ENCODE measurements at regions not wholly inside any gene's neighbourhood (a gene's known extent, or its start where the extent isn't known, plus 50 kb on each side); places are given as distances from the start of the nearest gene placed in this dataset.
"Not testable (repeated sequence)": the region's sequence is repeated elsewhere in the genome, so short reads cannot be mapped to it uniquely, and the experiment has no call there.

DNA sequence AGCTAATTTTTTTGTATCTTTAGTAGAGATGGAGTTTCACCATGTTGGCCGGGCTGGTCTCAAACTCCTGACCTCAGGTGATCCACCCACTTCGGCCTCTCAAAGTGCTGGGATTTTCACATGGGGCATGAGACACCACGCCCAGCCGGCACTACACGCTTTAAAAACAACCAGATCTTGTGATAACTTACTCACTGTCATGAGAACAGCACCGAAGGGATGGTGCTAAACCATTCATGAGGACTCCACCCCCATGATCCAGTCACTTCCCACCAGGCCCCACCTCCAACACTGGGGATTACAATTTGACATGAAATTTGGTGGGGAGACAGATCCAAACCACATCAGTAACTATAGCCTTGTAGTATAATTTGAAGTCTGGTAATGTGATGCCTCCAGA, 67.4 kb upstream of the ZNF169 start:
- not testable (repeated sequence) for DNase-seq

DNA sequence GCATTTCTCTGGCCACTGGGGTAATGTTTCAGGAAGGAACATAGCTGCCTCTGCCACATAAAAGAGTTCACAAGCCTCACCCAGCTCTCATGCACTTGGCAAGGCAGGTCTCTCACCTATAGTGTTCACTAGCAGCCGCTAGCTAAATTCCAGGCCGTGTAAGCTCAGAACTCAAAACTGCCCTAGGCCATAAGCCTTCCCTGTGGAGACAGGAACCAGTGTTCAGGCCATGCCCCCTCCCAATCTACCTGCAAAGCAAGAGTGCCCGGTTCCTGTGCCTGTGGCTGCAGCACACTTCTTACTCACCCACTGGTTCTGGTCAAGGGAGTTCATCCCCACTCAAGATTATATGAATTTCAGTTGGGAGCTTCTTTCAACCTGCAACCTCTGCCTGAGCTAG, 60.7 kb upstream of the ZNF169 start:
- no peak for DNase-seq

DNA sequence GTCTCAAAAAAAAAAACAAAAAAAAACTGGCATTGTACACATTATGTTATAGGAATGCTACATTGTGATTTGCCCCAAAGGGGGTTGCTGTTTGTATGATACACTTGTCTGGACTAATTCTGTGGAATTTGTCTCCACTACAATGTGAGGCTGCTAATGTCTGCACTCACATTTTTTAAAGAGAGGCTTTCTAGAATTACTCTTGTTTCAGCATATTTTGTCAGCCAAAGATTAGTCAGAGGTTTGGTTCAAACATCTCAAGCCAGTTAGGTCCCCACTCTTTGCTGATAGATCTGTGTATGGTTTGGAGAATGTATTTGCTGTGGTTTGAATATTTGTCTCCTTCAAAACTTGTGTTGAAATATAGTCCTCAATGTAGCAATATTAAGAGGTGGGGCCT, 59.3 kb upstream of the ZNF169 start:
- DNase-seq = no peak

DNA sequence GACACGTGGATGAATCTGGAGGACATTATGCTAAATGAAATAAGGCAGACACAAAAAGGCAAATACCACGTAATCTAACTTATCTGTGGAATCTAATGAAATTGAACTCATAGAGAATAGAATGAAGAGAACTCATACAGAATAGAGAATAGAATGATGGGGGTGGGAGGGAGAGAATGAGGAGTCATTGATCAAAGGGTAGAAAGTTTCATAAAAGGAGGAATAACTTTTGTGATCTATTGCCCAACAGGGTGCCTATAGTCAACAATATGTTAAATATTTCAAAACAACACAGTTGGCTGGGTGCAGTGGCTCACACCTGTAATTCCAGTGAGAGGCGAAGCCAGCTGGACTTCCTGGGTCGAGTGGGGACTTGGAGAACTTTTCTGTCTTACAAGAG, 54.9 kb upstream of the ZNF169 start:
- DNase-seq = no peak

DNA sequence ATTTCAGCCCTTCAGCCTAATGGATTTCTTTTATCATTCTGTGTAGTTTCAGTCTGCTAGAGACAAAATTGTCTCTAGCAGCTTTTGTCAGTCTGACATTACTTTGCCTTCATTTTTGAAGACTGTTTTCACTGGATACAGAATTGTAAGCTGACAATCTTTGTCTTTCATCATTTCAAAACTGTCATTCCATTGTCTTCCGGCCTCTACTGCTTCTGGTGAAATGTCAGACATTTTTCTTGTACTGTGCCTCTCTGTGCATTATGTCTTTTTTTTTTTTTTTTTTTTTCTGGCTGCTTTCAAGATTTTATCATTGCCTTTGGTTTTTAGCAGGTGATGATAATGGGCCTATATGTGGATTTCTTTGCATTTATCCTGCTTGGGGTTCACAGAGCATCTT, 51.3 kb upstream of the ZNF169 start:
- DNase-seq = no peak

Measured in CD4-positive, alpha-beta T cell treated with Interferon gamma for 1 hour (primary cell).